ENCODE measurements at regions not wholly inside any gene's neighbourhood (a gene's known extent, or its start where the extent isn't known, plus 50 kb on each side); places are given as distances from the start of the nearest gene placed in this dataset.

GRCh38 chr12:59839514-59839913 is 243.7 kb downstream of the SLC16A7 start:
- no peak for DNase-seq (ENCODE audit: low spot score)

DNA sequence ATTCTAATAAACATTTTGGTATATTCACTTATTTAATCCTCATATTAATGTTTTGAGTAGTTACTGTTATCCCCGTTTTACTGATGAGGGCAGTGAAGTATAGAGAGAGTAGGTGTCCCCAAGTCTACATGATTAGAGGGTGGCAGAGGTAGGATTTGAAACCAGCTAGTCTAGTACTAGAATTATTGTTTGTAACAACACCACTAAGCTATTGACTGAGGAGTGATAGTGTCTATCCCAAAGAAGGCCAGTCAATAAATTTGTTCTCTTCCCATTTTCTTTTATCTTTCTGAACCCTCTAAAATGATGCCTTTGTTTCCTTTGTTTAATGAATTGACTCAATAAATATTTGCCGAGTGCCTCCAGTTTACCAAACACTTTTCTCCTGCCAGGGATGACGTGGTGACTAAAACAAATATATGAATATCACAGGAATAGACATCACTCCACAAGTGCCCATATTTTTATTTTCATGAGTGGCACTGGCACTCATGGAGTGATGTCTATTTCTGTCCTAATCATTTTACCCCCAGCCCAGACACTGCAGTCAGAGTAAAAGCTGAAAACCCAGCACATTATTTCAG is 247.5 kb downstream of the SLC16A7 start:
- DNase-seq (ENCODE audit: low spot score): no peak

DNA sequence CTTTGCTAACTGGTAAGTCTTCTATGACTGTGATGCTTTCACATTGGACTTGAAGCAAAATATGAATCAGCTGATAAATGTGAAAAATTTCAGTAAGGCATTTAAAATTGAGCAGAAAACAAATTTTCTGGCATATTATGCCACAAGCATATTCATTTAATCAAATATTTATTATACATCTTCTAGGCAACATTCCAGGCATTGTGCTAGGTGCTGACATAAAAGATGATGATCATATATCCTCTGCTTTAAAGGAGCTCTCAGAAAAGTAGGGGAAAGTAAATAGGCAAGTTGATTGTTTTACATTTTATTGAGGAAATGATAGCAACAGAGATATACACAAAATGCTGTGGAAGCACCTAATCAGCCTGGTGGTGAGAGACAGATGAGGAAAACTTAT is 248.9 kb downstream of the SLC16A7 start:
- no peak for DNase-seq (ENCODE audit: low spot score)

DNA sequence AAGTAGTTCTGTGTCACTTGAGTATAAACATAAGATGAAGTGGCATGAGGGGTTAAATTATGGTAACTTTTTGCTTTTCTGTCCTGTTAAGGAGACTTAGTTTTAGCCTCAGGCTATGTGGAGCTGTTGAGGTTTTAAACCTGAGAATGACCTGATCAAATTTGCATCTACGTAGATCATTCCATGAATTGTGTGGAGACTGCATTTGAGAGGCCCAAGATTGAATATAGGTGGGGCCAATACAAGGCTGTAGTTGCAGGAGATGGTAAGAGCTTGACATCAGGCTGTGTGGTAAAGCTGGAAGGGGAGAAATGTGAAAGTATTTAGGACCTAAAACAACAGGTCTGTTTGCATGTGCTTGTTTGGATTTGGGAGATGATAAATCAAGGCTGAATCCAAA is 249.5 kb downstream of the SLC16A7 start:
- no peak for DNase-seq (ENCODE audit: low spot score)

GRCh38 chr12:59847127-59847526 is 251.3 kb downstream of the SLC16A7 start:
- no peak for DNase-seq (ENCODE audit: low spot score)

DNA sequence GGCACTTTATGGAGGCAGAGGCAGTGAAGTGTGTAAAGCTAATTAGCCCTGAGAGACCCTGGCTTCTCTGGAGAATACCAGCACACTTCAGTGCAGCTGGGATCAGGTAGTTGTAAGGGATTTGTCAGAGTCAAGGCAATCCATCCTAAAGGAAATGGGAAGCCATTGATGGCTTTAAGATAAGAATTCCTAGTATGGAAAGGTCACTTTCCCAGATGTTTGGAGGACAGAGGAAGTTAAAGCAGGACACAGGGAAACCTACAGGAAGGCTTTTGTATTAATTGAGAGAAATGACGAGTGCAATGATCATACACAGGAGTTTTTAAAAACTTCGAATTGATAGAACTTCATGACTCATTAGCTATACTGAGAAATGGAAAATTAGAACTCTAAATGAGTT is 254.4 kb downstream of the SLC16A7 start:
- no peak for DNase-seq (ENCODE audit: low spot score)

- no peak for DNase-seq (ENCODE audit: low spot score)
Observed at GRCh38 chr12:59858508-59859170, 262.8 kb downstream of the SLC16A7 start.

DNA sequence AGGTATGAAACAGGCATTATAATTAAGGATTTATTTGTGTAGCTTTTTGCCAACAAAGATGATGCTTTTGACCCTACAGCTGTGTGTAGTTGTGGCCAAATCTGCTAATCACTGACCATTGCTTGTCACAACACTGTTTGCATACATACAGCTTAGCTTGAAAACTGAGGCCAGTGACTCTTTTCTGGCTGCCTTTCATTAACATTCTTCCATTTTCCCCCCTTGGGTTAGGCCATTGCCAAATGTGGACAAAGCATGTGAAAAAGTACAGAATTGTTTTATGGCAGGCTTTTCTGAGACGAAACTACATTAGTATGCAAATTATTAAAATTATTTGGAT is 263.3 kb downstream of the SLC16A7 start:
- DNase-seq (ENCODE audit: low spot score): no peak

GRCh38 chr12:59861635-59862034 is 265.8 kb downstream of the SLC16A7 start:
- no peak for DNase-seq (ENCODE audit: low spot score)

GRCh38 chr12:59867055-59867454 is 271.2 kb downstream of the SLC16A7 start:
- no peak for DNase-seq (ENCODE audit: low spot score)

DNA sequence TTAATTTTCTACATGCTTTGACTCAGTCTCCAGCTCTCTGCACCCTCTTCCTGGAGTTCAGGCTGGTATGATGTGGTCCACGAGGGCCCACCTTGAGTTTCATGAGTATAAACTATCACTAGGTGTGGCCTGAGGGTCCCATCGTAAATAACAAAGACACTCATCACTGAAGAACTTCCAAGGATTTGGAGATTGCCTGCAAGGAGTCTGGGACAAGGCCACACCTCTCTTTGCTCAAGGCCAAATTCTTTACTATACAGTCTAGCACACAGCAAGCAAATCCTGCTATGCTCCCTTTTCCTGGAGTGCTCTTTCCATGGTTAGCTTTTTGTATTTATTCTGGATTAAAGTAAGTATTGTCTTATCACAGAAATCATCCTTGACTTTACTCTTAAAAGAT is 271.9 kb downstream of the SLC16A7 start:
- DNase-seq (ENCODE audit: low spot score): no peak

- no peak for DNase-seq (ENCODE audit: low spot score)
Observed at GRCh38 chr12:59871779-59872178, 275.9 kb downstream of the SLC16A7 start.

DNA sequence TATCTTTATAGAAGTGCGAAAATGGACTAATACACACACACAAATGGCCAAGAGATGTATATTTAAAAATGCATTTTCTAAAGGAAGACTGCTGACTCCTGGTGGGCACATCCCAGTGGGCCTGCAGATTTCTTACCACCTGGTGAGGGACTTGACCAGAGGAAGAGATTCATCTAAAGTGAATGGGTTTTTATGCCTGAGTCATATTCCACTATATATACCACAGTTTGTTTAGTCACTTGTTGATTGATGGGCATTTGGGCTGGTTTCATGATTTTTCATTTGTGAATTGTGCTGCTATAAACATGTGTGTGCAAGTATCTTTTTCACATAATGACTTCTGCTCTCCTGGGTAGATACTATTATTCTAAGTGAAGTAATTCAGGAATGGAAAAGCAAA is 277.3 kb downstream of the SLC16A7 start:
- DNase-seq (ENCODE audit: low spot score): no peak

GRCh38 chr12:59874781-59875180 is 279.0 kb downstream of the SLC16A7 start:
- peak; percentile 33 for DNase-seq (ENCODE audit: low spot score)

DNA sequence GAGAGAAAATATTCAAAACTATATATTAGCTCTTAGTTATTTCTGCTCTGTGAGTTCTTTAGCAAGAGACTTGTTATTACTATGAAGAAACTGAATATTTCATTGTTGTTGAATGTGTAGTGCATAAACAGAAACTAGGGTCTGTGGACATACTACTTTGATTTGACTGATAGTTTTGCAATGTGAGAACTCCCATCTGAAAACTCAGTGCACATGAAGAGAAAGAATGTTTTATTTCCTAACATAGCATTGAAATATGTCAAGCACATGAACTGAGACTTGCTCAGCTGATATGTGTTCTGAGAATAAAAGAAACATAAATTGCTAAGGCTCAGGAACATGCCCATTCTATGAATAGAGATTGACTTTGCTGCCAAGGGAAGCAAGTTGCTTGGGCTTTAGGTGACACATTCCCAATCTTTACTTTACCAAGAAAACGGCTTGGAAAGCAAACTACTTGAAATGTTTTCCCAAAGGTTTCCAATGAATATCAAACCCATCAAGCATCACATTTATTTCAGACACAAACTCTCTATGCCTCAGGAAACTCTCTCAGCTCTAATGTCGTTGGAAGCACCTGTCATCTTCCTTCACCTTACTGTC is 290.4 kb downstream of the SLC16A7 start:
- DNase-seq (ENCODE audit: low spot score): no peak

DNA sequence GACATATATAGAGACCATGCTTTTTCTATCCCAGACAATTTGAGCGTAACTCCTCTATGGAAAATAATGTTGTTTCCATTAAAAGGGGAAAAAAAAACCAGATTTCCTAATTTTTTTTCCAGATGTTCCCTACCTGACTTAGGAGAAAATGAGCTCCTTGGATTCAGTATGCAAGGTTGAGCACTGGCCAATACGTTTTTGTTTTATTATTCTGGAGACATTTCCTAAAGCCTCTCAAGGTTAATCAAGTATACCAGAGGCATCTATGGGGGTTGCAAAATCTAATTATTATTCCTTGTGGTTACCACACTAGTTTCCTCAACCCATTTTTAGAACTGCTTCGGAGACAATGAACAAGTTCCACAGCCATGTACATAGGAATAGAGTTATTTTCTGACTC is 291.3 kb downstream of the SLC16A7 start:
- no peak for DNase-seq (ENCODE audit: low spot score)

DNA sequence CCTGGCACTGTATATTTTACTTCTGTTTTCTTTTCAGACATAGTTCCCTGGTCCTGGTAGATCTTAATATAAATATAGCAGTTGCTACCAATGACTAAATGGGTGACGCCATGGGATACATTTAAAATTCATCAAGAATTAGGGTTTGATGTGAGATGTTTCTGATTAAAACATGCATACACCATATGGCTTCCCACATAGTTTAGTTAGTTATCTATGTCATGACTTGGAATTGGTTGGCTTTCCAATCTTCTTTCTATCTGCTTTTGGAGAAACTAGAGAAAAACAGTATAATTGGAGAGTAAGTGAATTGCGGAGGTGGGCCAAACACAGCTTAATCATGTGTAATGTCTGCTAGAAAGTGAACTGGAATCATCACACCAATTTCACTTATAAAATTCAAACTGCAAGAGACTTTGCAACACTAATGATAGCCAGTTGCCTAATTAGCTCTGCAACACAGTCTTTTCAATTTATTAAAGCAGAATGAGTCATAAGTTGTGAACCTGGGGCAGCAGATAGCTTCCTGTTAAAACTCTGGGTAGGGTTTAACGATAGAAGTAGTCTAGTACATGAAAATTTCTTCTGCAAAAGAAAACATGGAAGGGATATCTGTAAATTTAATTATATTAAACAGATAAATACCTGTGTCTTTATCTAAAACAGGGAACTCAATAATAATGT is 295.2 kb downstream of the SLC16A7 start:
- DNase-seq (ENCODE audit: low spot score): no peak

- DNase-seq (ENCODE audit: low spot score): no peak
Observed at GRCh38 chr12:59895166-59895775, 299.4 kb downstream of the SLC16A7 start.

DNA sequence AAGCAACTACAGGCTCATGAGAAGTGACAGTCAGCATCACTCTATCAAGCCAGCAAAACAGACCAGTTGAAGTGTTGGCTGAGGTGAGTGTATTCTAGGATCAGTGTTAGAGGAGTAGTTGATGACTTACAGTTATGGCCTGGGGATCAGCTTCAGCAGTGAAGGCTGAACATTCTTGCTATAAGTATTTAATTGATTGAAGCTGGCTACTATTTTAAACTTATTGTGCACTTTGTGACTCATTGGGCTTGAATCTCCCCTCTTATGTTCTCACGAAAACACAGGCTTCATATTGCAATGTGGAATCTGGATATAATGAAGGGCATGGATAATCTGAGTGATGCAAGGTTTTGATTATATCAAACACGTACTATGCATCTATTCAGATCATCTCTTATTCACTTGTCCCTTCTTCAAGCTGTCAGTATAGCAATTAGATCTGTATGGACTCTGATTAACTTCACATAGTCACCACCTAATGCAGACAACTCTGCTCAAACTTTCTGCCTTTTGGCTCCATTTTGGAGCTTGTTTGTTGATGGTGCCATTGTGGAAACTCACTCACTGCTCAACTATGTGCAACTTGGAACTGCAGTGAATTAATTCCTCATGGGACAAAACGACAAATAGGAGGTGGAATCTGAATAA is 309.2 kb downstream of the SLC16A7 start:
- no peak for DNase-seq (ENCODE audit: low spot score)

DNA sequence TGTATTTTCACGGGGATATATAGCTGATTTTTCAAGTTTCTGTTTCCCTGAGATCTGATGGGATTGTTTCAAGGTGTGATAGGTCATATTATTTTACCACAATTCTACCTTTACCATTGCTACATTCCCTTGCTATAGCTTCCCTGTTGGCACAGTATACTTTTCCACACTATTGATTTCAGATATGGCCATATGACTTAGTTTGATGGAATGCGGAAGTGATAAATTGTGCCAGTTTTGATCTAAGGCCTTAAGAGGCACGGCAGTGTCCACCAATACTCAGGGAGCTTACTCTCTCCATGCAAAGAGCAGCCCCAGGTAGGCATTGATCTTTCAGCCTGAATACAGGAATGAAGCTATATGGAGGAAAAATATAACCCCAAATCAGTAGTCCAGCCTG is 315.7 kb downstream of the SLC16A7 start:
- no peak for DNase-seq (ENCODE audit: low spot score)

DNA sequence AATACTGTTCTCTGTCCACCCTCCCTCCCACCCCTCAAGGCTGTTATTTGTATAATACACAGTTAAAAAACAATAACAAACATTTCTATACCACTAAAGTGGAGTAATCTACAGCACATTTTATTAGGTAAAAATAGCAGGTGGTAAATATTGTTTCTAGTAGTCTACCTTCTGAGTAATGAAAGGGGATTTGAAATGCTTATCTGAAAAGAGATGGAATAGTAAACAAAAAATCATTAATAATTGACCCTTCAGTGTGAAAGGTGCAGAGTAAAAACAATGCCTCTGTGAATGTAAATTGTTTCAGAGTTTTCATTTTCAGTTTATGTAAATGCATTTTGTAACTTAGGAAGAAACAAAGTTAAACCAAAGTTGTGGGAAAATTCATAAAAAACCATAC is 321.2 kb downstream of the SLC16A7 start:
- DNase-seq (ENCODE audit: low spot score): no peak

GRCh38 chr12:59927032-59927431 is 331.2 kb downstream of the SLC16A7 start:
- no peak for DNase-seq (ENCODE audit: low spot score)
